ENCODE measurements at regions not wholly inside any gene's neighbourhood (a gene's known extent, or its start where the extent isn't known, plus 50 kb on each side); places are given as distances from the start of the nearest gene placed in this dataset.

- H3K36me3 ChIP-seq (ENCODE audit: control insufficient read depth in 2 of 2, extremely low read depth in 1 of 2, insufficient read depth in 2 of 2, low read length in 2 of 2): no peaks in the 10 kb centered on the region
- H3K9me1 ChIP-seq (replicated peaks; ENCODE audit: control insufficient read depth, extremely low read depth, insufficient read depth, low read length): no peaks in the 10 kb centered on the region
- H3K9me3 ChIP-seq (replicated peaks; ENCODE audit: control insufficient read depth, insufficient read depth, low read length): no peaks in the 10 kb centered on the region
- no peaks in the 10 kb centered on the region for H3K79me2 ChIP-seq (ENCODE audit: control insufficient read depth, insufficient read depth, low read length)
- FAIRE-seq (no peak), DNase-seq (ENCODE audit: low read depth, low spot score) (no peak)
- BruUV-seq (replicated peaks): no TSS peak
- H3K9ac ChIP-seq (replicated peaks; ENCODE audit: extremely low read depth, insufficient read depth, low read length): no peak overlapping the region
- ChIA-PET POLR2A (no interaction called here), CTCF (interaction anchor here (1.5 kb wide), 1 partner anchor 8 kb away, joined by 4 read pairs; no protein-coding TSS in a partner anchor)
- H3K27ac ChIP-seq (ENCODE audit: insufficient read depth, low read depth, low read length): no peak overlapping the region
- intact Hi-C loops (cut with micrococcal nuclease): no loop called here
- H3K4me2 ChIP-seq (ENCODE audit: insufficient read depth, low read length): no peak overlapping the region
- no peaks in the 10 kb centered on the region for H3K27me3 ChIP-seq (ENCODE audit: control insufficient read depth in 2 of 2, insufficient read depth in 2 of 2, low read length in 2 of 2)
- dilution Hi-C loops (cut with MboI; ENCODE audit: extremely low pct_ligation_motif_present, low sequenced_read_pairs): no loop called here
- no peak overlapping the region for H3K4me3 ChIP-seq (replicated peaks in 1 of 3; ENCODE audit: insufficient read depth in 1 of 3, low read depth in 1 of 3, low read length in 3 of 3)
- H4K20me1 ChIP-seq (replicated peaks; ENCODE audit: control insufficient read depth, extremely low read depth, insufficient read depth, low read length): no peaks in the 10 kb centered on the region
- TF ChIP-seq GATA2 (IDR thresholded peaks at IDR 0.05; ENCODE audit: insufficient read depth, insufficient read length, low read depth, low read length): no peak
- TF ChIP-seq CTCF (IDR thresholded peaks at IDR 0.05; ENCODE audit: extremely low read depth in 1 of 2, insufficient read depth in 1 of 2, low read depth in 1 of 2, low read length in 2 of 2): no peak
- TF ChIP-seq MYC (IDR thresholded peaks at IDR 0.05; ENCODE audit: low read depth, low read length): no peak
- no peaks in the 10 kb centered on the region for H3K4me1 ChIP-seq (ENCODE audit: control insufficient read depth, extremely low read depth, insufficient read depth, low read length)
- no peak overlapping the region for H2AFZ ChIP-seq (ENCODE audit: low read depth, low read length)
These were observed 95.8 kb downstream of the FAM53A start for GRCh38 chr4:1588306-1588705.

GRCh38 chr4:1584498-1584897 is 99.6 kb downstream of the FAM53A start:
- no peak overlapping the region for H3K4me2 ChIP-seq (ENCODE audit: insufficient read depth, low read length)
- no peaks in the 10 kb centered on the region for H3K9me1 ChIP-seq (replicated peaks; ENCODE audit: control insufficient read depth, extremely low read depth, insufficient read depth, low read length)
- H3K27me3 ChIP-seq (ENCODE audit: control insufficient read depth in 2 of 2, insufficient read depth in 2 of 2, low read length in 2 of 2): no peaks in the 10 kb centered on the region
- dilution Hi-C loops (cut with MboI; ENCODE audit: extremely low pct_ligation_motif_present, low sequenced_read_pairs) (no loop called here), intact Hi-C loops (cut with micrococcal nuclease) (no loop called here)
- POLR2A ChIA-PET: no interaction called here
- FAIRE-seq: no peak
- H2AFZ ChIP-seq (ENCODE audit: low read depth, low read length): no peak overlapping the region
- TF ChIP-seq FOS (IDR thresholded peaks at IDR 0.05; ENCODE audit: borderline replicate concordance, insufficient read depth, low read length): no peak
- TF ChIP-seq MAX (IDR thresholded peaks at IDR 0.05; ENCODE audit: insufficient read depth, insufficient read length): no peak
- TF ChIP-seq EZH2 (IDR thresholded peaks at IDR 0.05; ENCODE audit: borderline replicate concordance, low read depth, low read length, severe bottlenecking): no peak
- no peak for TF ChIP-seq GATA2 (IDR thresholded peaks at IDR 0.05; ENCODE audit: insufficient read depth, insufficient read length, low read depth, low read length)
- TF ChIP-seq POLR2A (IDR thresholded peaks at IDR 0.05; ENCODE audit: low read depth, low read length): no peak
- TF ChIP-seq MYC (IDR thresholded peaks at IDR 0.05; ENCODE audit: low read depth, low read length): no peak
- no peak for TF ChIP-seq JUN (IDR thresholded peaks at IDR 0.05; ENCODE audit: borderline replicate concordance, insufficient read depth, insufficient read length, low read depth)
- TF ChIP-seq POLR2AphosphoS5 (IDR thresholded peaks at IDR 0.05; ENCODE audit: insufficient read depth, low read depth, low read length): no peak
- H3K4me1 ChIP-seq (ENCODE audit: control insufficient read depth, extremely low read depth, insufficient read depth, low read length): peaks cover 5% of the 10 kb centered on the region
- H3K9me3 ChIP-seq (replicated peaks; ENCODE audit: control insufficient read depth, insufficient read depth, low read length): no peaks in the 10 kb centered on the region
- CTCF ChIA-PET: no interaction called here
- H3K9ac ChIP-seq (replicated peaks; ENCODE audit: extremely low read depth, insufficient read depth, low read length): no peak overlapping the region
- BruUV-seq (replicated peaks): no TSS peak
- H4K20me1 ChIP-seq (replicated peaks; ENCODE audit: control insufficient read depth, extremely low read depth, insufficient read depth, low read length): no peaks in the 10 kb centered on the region
- no peak overlapping the region for H3K4me3 ChIP-seq (replicated peaks in 1 of 3; ENCODE audit: insufficient read depth in 1 of 3, low read depth in 1 of 3, low read length in 3 of 3)
- no peak for DNase-seq (ENCODE audit: low read depth, low spot score)
- no peak overlapping the region for H3K27ac ChIP-seq (ENCODE audit: insufficient read depth, low read depth, low read length)
- H3K79me2 ChIP-seq (ENCODE audit: control insufficient read depth, insufficient read depth, low read length): no peaks in the 10 kb centered on the region
- H3K36me3 ChIP-seq (ENCODE audit: control insufficient read depth in 2 of 2, extremely low read depth in 1 of 2, insufficient read depth in 2 of 2, low read length in 2 of 2): no peaks in the 10 kb centered on the region

Data from endothelial cell of umbilical vein (primary cell).